ENCODE measurements at regions not wholly inside any gene's neighbourhood (a gene's known extent, or its start where the extent isn't known, plus 50 kb on each side); places are given as distances from the start of the nearest gene placed in this dataset.

GRCh38 chr9:107665057-107665456, 175.5 kb upstream of the KLF4 start:
- no peak overlapping the region for H3K4me3 ChIP-seq
- no peaks in the 10 kb centered on the region for H3K27me3 ChIP-seq (ENCODE audit: insufficient read depth in 3 of 3, low read length in 2 of 3)
- peak in 1 of 4 donors; percentile 54 for ATAC-seq
- 50 to 73% (median 68%) methylated on average over 4 of the region's 4 CpGs for WGBS, 3 donors
- H3K9me3 ChIP-seq, result no peaks in the 10 kb centered on the region
- no peaks in the 10 kb centered on the region for H3K36me3 ChIP-seq (ENCODE audit: insufficient read depth in 1 of 2, low read depth in 1 of 2)
- H3K27ac ChIP-seq, result no peak overlapping the region
- no peaks in the 10 kb centered on the region for H3K4me1 ChIP-seq
- DNase-seq, result no peak
- intact Hi-C loops (cut with DNase I), result no loop called here
- TF ChIP-seq CTCF (IDR thresholded peaks at IDR 0.05), result no peak

GRCh38 chr9:107660976-107661375, 171.4 kb upstream of the KLF4 start:
- DNase-seq (no peak), ATAC-seq (no peak)
- WGBS, 3 donors, result 50 to 68% (median 53%) methylated on average over 2 of the region's 2 CpGs
- Histone ChIP-seq H3K27ac (no peak overlapping the region), H3K9me3 (peaks cover 3% of the 10 kb centered on the region), H3K4me3 (no peak overlapping the region), H3K36me3 (ENCODE audit: insufficient read depth in 1 of 2, low read depth in 1 of 2) (no peaks in the 10 kb centered on the region), H3K27me3 (ENCODE audit: insufficient read depth in 3 of 3, low read length in 2 of 3) (no peaks in the 10 kb centered on the region), H3K4me1 (no peaks in the 10 kb centered on the region)
- TF ChIP-seq CTCF (IDR thresholded peaks at IDR 0.05), result no peak
- intact Hi-C loops (cut with DNase I), result no loop called here

GRCh38 chr9:107653263-107653821, 163.8 kb upstream of the KLF4 start:
- DNase-seq (no peak), ATAC-seq (peak; percentile 25 to 68 (median 40))
- Histone ChIP-seq H3K4me1 (peaks cover 6% of the 10 kb centered on the region), H3K9me3 (peaks cover 3% of the 10 kb centered on the region), H3K27me3 (ENCODE audit: insufficient read depth in 3 of 3, low read length in 2 of 3) (no peaks in the 10 kb centered on the region), H3K36me3 (ENCODE audit: insufficient read depth in 1 of 2, low read depth in 1 of 2) (no peaks in the 10 kb centered on the region), H3K27ac (no peak overlapping the region), H3K4me3 (no peak overlapping the region)
- no peak for TF ChIP-seq CTCF (IDR thresholded peaks at IDR 0.05)
- 25% methylated on average over 4 of the region's 4 CpGs for WGBS, 3 donors
- intact Hi-C loops (cut with DNase I), result no loop called here

GRCh38 chr9:107650995-107651394, 161.4 kb upstream of the KLF4 start:
- Histone ChIP-seq H3K27me3 (ENCODE audit: insufficient read depth in 3 of 3, low read length in 2 of 3) (no peaks in the 10 kb centered on the region), H3K27ac (no peak overlapping the region), H3K4me1 (peaks cover 6% of the 10 kb centered on the region), H3K9me3 (no peaks in the 10 kb centered on the region), H3K36me3 (ENCODE audit: insufficient read depth in 1 of 2, low read depth in 1 of 2) (no peaks in the 10 kb centered on the region), H3K4me3 (no peak overlapping the region)
- ATAC-seq, result no peak
- DNase-seq, result no peak
- 94 to 99% (median 96%) methylated on average over 3 of the region's 3 CpGs for WGBS, 3 donors
- intact Hi-C loops (cut with DNase I), result no loop called here
- TF ChIP-seq CTCF (IDR thresholded peaks at IDR 0.05), result no peak

GRCh38 chr9:107650321-107650720, 160.8 kb upstream of the KLF4 start:
- Histone ChIP-seq H3K4me1 (peaks cover 6% of the 10 kb centered on the region), H3K27me3 (ENCODE audit: insufficient read depth in 3 of 3, low read length in 2 of 3) (no peaks in the 10 kb centered on the region), H3K4me3 (no peak overlapping the region), H3K27ac (no peak overlapping the region), H3K36me3 (ENCODE audit: insufficient read depth in 1 of 2, low read depth in 1 of 2) (no peaks in the 10 kb centered on the region), H3K9me3 (no peaks in the 10 kb centered on the region)
- TF ChIP-seq CTCF (IDR thresholded peaks at IDR 0.05), result no peak
- 59 to 85% (median 75%) methylated on average over 4 of the region's 4 CpGs for WGBS, 3 donors
- DNase-seq (no peak), ATAC-seq (peak in 3 of 4 donors; percentile 57 to 72 (median 59))
- intact Hi-C loops (cut with DNase I), result no loop called here
